ENCODE measurements at regions not wholly inside any gene's neighbourhood (a gene's known extent, or its start where the extent isn't known, plus 50 kb on each side); places are given as distances from the start of the nearest gene placed in this dataset.

DNA sequence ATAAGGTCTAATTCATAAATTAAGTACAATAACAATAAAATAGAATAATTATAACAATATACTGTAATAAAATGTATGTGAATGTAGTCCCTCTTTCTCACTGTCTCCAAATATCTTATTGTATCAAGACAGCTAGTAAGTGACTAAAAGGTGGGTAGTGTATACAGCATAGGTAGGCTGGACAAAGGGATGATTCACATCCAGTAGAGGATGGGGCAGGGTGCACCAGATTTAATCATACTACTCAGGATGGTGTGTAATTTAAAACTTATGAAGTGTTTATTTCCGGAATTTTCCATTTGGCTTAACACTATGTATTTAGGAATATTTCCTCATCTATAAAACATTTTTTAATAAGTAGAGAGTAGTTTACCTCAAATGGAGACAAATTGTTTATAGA lies 876.1 kb upstream of the CADM2 start:
- Histone ChIP-seq H3K4me3 (ENCODE audit: low read length) (no peak overlapping the region), H3K9me2 (replicated peaks; ENCODE audit: control insufficient read depth, low read length) (no peaks in the 10 kb centered on the region; the same call in 1 of the 2 replicates), H3K36me3 (ENCODE audit: control insufficient read depth, low read length) (no peaks in the 10 kb centered on the region), H3K27me3 (ENCODE audit: control insufficient read depth, low read length) (no peaks in the 10 kb centered on the region), H3K27ac (ENCODE audit: low read depth, low read length) (no peak overlapping the region), H3K4me2 (ENCODE audit: low read length) (no peak overlapping the region), H3F3A (ENCODE audit: control insufficient read depth, insufficient read depth) (no peaks in the 10 kb centered on the region), H3K4me1 (ENCODE audit: control insufficient read depth, low read length) (no peaks in the 10 kb centered on the region), H4K20me1 (ENCODE audit: control insufficient read depth, insufficient read depth, low read depth, low read length) (no peaks in the 10 kb centered on the region), H3K9me3 (ENCODE audit: control insufficient read depth, insufficient read depth, low read length) (no peaks in the 10 kb centered on the region), H3K79me2 (ENCODE audit: control insufficient read depth, low read length) (no peaks in the 10 kb centered on the region)
- TF ChIP-seq, protein P1, sequence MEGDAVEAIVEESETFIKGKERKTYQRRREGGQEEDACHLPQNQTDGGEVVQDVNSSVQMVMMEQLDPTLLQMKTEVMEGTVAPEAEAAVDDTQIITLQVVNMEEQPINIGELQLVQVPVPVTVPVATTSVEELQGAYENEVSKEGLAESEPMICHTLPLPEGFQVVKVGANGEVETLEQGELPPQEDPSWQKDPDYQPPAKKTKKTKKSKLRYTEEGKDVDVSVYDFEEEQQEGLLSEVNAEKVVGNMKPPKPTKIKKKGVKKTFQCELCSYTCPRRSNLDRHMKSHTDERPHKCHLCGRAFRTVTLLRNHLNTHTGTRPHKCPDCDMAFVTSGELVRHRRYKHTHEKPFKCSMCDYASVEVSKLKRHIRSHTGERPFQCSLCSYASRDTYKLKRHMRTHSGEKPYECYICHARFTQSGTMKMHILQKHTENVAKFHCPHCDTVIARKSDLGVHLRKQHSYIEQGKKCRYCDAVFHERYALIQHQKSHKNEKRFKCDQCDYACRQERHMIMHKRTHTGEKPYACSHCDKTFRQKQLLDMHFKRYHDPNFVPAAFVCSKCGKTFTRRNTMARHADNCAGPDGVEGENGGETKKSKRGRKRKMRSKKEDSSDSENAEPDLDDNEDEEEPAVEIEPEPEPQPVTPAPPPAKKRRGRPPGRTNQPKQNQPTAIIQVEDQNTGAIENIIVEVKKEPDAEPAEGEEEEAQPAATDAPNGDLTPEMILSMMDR (IDR thresholded peaks at IDR 0.05; ENCODE audit: low read depth, low read length, poor library complexity, severe bottlenecking), result no peak
- TF ChIP-seq EZH2phosphoT487 (IDR thresholded peaks at IDR 0.05; ENCODE audit: borderline replicate concordance, low read length), result no peak

DNA sequence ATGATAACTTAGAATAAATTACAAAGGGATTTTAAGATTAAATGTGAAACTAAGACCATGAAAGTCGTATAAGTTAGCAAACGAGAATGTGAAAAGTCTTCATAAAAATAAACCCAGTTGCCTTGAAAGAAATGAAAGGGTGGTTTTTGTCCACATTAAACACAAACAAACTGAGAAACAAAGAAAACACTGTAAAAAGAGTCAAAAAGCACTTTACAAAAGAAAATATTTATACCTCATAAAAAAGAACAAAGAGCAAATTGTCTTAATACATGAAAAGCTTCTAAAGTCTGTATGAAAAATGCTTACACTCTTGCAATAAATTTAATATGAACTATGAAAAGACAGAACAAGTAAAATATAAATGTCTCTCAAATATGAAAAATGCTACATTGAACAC lies 865.9 kb upstream of the CADM2 start:
- no peaks in the 10 kb centered on the region for H3K4me1 ChIP-seq (ENCODE audit: control insufficient read depth, low read length)
- TF ChIP-seq, protein P1 (IDR thresholded peaks at IDR 0.05; ENCODE audit: low read depth, low read length, poor library complexity, severe bottlenecking), result no peak
- H3K4me3 ChIP-seq (ENCODE audit: low read length), result no peak overlapping the region
- H3K79me2 ChIP-seq (ENCODE audit: control insufficient read depth, low read length), result no peaks in the 10 kb centered on the region
- H3K27ac ChIP-seq (ENCODE audit: low read depth, low read length), result no peak overlapping the region
- H3K9me2 ChIP-seq (replicated peaks; ENCODE audit: control insufficient read depth, low read length), result no peaks in the 10 kb centered on the region
- H3K4me2 ChIP-seq (ENCODE audit: low read length), result no peak overlapping the region
- no peaks in the 10 kb centered on the region for H3K36me3 ChIP-seq (ENCODE audit: control insufficient read depth, low read length)
- no peaks in the 10 kb centered on the region for H3K27me3 ChIP-seq (ENCODE audit: control insufficient read depth, low read length)
- H3F3A ChIP-seq (ENCODE audit: control insufficient read depth, insufficient read depth), result no peaks in the 10 kb centered on the region
- H4K20me1 ChIP-seq (ENCODE audit: control insufficient read depth, insufficient read depth, low read depth, low read length), result no peaks in the 10 kb centered on the region
- no peaks in the 10 kb centered on the region for H3K9me3 ChIP-seq (ENCODE audit: control insufficient read depth, insufficient read depth, low read length)

DNA sequence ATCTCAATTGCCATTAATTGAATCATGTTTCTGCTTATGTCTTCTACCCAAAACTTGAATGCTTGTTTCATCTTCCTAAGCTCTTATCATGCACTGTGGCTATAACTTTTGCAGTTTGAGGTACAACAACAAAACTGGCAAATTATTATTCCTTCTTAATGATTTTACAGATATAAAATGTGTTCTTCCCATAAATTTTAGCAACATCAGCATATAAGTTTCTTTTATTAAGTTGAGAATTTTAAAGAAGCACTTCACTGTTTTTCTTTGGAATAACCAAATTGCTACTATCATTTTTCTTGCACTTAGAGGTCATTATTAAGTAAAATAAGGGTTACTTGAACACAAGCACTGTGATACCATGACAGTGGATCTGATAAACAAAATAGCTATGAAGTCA lies 862.6 kb upstream of the CADM2 start:
- no peaks in the 10 kb centered on the region for H4K20me1 ChIP-seq (ENCODE audit: control insufficient read depth, insufficient read depth, low read depth, low read length)
- H3K4me3 ChIP-seq (ENCODE audit: low read length), result no peak overlapping the region
- no peak overlapping the region for H3K27ac ChIP-seq (ENCODE audit: low read depth, low read length)
- no peaks in the 10 kb centered on the region for H3K36me3 ChIP-seq (ENCODE audit: control insufficient read depth, low read length)
- H3K79me2 ChIP-seq (ENCODE audit: control insufficient read depth, low read length), result no peaks in the 10 kb centered on the region
- H3K27me3 ChIP-seq (ENCODE audit: control insufficient read depth, low read length), result no peaks in the 10 kb centered on the region
- no peak overlapping the region for H3K4me2 ChIP-seq (ENCODE audit: low read length)
- H3K9me3 ChIP-seq (ENCODE audit: control insufficient read depth, insufficient read depth, low read length), result no peaks in the 10 kb centered on the region
- H3F3A ChIP-seq (ENCODE audit: control insufficient read depth, insufficient read depth), result no peaks in the 10 kb centered on the region
- TF ChIP-seq EZH2phosphoT487 (IDR thresholded peaks at IDR 0.05; ENCODE audit: borderline replicate concordance, low read length), result no peak
- TF ChIP-seq, protein P1 (IDR thresholded peaks at IDR 0.05; ENCODE audit: low read depth, low read length, poor library complexity, severe bottlenecking), result no peak
- H3K9me2 ChIP-seq (replicated peaks; ENCODE audit: control insufficient read depth, low read length), result no peaks in the 10 kb centered on the region
- H3K4me1 ChIP-seq (ENCODE audit: control insufficient read depth, low read length), result no peaks in the 10 kb centered on the region

DNA sequence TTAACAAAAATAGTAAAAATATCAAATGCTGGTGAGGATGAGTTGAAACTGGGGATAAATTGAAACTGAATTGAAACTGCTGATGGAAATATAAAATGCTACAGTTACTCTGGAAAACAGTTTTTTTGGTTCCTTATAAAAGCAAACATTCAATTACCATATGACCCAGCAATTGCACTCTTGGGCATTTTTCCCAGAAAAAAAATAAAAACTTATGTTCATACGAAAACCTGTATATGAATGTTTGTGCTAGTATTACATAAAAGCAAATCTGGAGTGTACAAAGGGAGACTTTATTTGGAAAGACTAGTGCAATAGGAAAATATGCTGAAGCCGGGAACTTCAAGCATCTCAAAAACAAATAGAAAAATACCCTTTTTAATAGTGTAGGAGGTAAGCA lies 857.9 kb upstream of the CADM2 start:
- no peaks in the 10 kb centered on the region for H3K9me3 ChIP-seq (ENCODE audit: control insufficient read depth, insufficient read depth, low read length)
- H3K36me3 ChIP-seq (ENCODE audit: control insufficient read depth, low read length), result no peaks in the 10 kb centered on the region
- H3K4me2 ChIP-seq (ENCODE audit: low read length), result no peak overlapping the region
- no peak overlapping the region for H3K4me3 ChIP-seq (ENCODE audit: low read length)
- TF ChIP-seq, protein P1 (IDR thresholded peaks at IDR 0.05; ENCODE audit: low read depth, low read length, poor library complexity, severe bottlenecking), result no peak
- TF ChIP-seq EZH2phosphoT487 (IDR thresholded peaks at IDR 0.05; ENCODE audit: borderline replicate concordance, low read length), result no peak
- no peaks in the 10 kb centered on the region for H3K79me2 ChIP-seq (ENCODE audit: control insufficient read depth, low read length)
- H4K20me1 ChIP-seq (ENCODE audit: control insufficient read depth, insufficient read depth, low read depth, low read length), result no peaks in the 10 kb centered on the region
- no peaks in the 10 kb centered on the region for H3F3A ChIP-seq (ENCODE audit: control insufficient read depth, insufficient read depth)
- H3K9me2 ChIP-seq (replicated peaks; ENCODE audit: control insufficient read depth, low read length), result no peaks in the 10 kb centered on the region
- no peaks in the 10 kb centered on the region for H3K4me1 ChIP-seq (ENCODE audit: control insufficient read depth, low read length)
- no peak overlapping the region for H3K27ac ChIP-seq (ENCODE audit: low read depth, low read length)
- H3K27me3 ChIP-seq (ENCODE audit: control insufficient read depth, low read length), result no peaks in the 10 kb centered on the region

Measured in DOHH2 (cell line).